ENCODE measurements at regions not wholly inside any gene's neighbourhood (a gene's known extent, or its start where the extent isn't known, plus 50 kb on each side); places are given as distances from the start of the nearest gene placed in this dataset.
A peak's percentile ranks its signal among the peaks of the same experiment; 100 is the strongest.
"Not testable (repeated sequence)": the region's sequence is repeated elsewhere in the genome, so short reads cannot be mapped to it uniquely, and the experiment has no call there.

DNA sequence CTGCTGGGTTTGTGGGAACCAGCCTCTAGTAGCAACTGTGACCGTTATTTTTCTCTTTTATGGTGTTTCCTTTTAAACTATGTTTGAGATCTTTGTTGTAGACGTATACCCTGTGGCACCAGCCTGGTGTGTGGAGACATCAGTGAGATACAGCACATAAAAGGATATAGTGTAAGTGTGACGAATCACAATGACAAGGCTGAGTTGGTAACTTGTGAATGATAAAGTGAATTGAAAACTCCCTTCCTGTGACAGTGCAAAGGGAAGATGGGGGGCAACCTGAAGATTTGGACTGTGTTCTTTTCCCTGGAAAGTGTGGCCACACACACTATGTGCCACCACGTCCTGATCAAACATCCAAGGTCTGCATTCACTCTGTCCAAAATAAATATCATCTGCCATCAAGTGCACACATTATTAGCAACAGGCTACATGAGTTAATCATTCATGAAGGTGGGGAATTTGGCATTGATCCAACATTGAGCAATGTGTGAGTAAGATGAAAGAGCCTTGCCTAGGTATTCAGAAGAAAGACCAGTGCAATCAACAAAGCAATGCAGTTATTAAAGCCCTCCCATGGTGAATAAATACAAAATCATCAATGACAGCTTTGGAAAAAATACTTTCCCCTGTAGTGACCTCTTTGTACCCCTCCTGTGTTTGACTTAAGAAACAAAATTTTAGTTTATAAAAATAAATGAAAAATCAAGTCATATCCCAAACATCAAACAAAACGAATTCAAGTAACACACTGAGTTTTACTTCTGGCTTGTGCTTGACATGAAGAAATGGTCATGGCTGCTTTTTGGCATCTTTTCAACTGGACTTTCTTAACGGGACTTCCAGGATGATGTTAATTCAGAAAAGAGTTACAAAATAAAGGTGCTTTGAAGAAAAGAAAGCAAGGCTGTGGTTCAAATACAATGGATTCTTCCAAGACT, 1280.5 kb upstream of the ZEB2 start:
- ATAC-seq, result no peak

DNA sequence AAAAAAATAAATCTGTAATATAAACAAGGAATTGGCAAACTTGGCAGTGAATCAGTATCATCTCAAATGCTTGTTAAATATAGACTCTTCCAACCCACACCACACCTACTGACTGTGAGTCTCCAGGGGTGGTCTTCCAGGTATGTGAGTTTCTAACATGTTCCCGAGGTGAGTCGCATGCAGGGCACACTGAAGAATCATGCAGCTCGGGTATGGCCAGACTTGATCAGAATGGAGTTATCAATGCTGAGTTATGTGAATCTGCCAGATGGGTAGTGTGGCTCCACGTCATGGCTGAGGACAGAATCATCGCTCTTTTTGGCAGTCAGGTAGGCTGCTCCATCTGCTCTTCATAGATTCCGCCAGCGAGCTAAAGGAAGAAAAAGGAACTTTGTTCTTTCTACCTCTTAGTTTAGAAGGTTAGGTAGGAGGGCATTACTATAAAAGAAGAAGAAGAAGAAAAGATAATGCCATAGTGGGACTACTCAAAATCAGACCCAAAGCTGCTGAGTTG, 1279.7 kb upstream of the ZEB2 start:
- no peak for ATAC-seq

GRCh38 chr2:145798419-145798818, 1278.5 kb upstream of the ZEB2 start:
- no peak for ATAC-seq

DNA sequence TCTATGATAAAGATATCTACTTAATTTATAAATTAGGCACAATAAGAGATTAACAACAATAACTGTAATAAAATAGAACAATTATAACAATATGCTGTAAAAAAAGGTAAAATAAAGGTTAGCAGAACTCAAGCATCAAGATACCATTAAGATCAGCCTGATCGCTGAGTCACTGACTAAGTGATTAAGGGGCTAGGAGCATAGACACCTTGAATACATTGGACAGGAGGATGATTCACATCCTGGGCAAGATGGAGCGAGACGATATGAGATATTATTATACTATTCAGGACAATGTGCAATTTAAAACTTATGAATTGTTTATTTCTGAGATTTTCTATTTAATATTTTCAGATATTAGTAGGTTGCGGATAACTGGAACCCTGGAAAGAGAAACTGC, 1277.8 kb upstream of the ZEB2 start:
- no peak for ATAC-seq

DNA sequence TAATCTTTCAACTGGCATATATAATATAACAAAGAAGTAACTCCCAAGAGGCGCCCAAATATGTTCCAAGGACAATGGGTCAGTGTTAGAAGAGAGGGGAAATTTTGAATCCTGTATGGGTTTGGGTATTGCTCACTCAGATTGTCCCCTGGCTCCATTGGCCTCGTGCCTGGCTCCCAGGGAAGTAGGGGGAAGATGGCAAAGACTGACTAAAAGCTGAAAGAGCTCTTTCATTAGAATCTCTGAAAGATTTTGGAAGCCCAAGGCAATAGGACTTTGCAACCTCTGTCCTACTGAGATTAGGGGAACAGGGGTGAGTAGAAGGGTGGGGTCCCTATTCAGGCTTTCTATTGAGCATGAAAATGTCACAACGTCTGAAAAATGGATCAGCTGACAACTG, 1272.8 kb upstream of the ZEB2 start:
- ATAC-seq, result no peak

DNA sequence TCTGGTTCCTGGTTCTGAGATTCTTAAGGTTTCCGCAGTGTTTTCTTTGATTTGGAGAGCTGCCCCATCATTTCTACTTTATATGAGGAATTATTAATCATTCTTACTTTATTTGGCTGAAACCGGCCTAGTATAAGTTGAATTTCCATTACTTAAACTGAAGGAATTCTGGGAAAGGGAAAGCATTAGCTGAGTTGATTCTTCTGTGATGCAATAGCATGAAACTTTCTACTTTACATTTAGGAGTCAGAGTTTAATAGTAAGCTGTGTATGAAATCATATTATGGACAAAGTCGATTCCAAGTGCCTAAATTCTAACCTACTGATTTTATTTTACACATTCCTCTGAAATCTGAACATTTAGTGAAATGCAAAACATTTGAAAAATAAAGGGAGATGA, 1269.7 kb upstream of the ZEB2 start:
- ATAC-seq, result no peak

- ATAC-seq, result not testable (repeated sequence)
Measured at GRCh38 chr2:145787597-145788361, 1267.9 kb upstream of the ZEB2 start.

GRCh38 chr2:145782607-145783006, 1262.7 kb upstream of the ZEB2 start:
- ATAC-seq, result not testable (repeated sequence)

- ATAC-seq, result peak; percentile 25 to 36
Measured at GRCh38 chr2:145777914-145778313, 1258.0 kb upstream of the ZEB2 start.

DNA sequence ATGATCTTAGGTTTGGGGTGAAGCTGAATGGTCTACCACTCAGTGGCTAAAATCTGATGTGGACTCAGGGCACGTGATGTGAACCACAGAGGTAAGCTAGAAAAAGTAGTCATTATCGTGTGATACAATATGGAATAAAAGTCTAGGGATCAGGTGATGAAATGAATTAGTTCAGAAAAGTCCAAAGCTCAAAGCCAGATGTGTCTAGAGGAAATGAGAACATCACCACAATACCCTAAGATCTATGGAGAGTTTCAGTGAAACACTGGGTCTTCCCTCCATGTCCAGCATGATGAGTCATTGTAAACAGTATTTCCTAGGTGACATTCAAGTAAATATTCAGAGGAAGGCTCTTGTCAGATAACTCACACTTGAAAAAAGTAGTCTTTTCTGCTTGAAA, 1257.4 kb upstream of the ZEB2 start:
- ATAC-seq, result no peak

DNA sequence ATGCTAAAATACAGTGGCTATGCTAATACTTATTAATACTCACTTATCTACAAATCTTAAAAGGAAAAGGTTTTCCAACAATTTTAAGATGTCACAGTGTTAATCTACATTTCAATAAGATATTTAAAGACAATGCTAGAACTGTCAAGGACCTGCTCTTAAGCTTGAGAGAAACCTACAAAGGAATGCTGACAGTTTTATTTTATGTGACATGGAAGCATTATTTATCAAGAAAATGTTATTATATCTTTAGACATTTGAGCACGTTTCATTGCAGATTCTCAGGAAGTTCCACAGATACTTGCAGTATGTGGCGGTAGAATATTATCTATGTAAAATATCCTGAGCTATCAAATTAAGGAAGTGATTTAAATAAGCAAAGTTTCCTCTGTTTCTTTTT, 1255.7 kb upstream of the ZEB2 start:
- ATAC-seq, result no peak

DNA sequence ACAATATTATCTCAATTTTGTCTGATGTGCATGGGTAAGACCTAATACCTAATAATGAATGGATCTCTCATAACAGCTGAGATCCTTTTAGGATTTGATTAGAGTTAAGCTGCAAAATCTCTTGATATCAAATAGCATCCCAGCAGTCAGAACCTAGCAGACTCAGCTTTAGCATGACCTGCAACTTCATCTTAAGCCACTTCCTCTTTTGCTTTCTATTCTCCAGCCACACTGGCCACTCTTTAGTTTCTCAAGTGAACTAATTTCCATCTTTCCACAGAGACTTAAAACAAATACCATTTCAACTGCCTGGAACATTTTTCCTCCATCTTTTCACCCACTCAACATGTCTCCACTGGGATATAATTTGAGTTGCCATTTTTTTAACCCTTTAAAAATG, 1251.6 kb upstream of the ZEB2 start:
- ATAC-seq, result no peak

DNA sequence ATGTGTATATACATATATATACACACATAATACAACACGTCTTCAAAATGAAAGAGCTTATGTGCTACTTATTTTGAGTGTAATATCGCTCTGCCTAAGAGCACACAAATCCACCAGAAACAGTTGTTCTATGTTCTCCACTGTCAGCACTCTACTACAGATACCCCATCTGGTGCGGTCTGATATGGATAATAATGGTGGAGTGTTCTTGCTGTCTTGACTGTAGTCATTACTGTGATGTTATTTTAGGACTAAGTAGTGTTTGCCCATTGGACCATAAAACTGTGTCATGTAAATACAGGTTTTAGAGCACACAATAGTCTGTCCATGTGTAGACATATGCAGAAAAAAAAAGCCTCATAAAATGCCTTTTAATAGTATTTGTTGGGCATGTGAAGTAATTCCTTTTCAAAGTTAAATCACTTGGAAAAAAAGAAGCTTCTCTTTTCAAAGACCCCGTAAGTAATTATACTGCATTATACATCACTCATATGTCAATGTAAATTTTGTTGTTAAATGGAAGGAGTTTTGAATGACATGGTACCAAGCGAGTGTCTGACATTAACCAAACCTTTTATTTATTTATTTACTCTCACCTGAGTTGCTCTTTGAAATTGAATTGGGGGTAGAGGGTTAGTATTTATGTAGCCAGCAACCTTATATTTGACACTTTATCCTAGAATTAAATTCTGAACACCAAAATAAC, 1249.2 kb upstream of the ZEB2 start:
- no peak for ATAC-seq

GRCh38 chr2:145765874-145766273, 1246.0 kb upstream of the ZEB2 start:
- no peak for ATAC-seq

DNA sequence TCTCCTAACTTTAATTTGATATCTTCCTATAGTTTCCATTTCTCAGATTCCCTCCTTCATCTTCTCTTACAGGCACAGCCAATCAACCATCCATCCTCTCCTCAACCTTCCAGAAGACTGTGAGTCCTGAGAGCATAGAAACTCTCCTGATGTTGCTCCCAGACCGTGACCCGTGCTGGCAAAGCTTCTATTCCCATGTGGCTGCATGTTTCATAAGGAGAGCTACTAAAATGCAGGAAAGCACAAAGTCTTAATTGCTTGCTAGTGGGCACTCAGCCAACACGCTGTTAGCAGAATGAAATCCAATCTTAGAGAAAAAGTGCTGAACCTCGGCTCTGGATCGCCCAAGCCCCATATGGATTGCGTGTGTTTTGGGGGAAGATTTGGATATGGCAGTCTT, 1244.7 kb upstream of the ZEB2 start:
- ATAC-seq, result no peak

GRCh38 chr2:145760781-145761649, 1241.1 kb upstream of the ZEB2 start:
- ATAC-seq, result no peak

DNA sequence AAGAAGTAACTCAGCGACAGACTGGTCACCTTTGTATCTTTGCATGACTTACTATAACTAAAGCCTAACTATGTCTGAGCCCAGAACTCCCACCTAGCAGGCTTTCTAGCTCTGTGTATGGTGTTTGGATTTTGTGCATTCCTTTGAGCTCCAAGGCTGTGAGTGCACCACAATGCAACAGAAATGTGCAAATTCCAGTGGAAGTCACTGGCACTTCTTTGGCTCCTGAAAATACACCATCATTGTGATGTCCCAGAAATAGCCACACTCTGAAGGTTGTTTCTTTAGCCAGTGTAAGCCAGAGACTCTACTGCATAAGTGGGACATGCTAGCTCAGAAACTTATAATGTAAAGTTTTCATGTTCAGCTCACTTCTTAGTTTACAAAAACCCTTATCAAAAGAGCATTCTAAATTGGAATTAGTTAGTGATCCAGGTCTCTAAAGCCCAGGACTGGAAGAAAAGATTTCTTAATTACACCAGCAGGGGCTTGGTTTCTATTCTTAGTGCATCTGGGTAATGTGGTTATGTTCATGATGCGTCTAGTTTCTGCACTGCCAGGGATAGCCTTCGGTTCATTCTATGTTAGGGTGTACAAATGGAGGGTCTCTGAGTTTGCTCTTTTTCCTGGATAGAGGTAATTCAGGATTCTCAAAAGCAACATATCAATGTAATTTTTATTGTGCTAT, 1239.5 kb upstream of the ZEB2 start:
- ATAC-seq, result no peak

DNA sequence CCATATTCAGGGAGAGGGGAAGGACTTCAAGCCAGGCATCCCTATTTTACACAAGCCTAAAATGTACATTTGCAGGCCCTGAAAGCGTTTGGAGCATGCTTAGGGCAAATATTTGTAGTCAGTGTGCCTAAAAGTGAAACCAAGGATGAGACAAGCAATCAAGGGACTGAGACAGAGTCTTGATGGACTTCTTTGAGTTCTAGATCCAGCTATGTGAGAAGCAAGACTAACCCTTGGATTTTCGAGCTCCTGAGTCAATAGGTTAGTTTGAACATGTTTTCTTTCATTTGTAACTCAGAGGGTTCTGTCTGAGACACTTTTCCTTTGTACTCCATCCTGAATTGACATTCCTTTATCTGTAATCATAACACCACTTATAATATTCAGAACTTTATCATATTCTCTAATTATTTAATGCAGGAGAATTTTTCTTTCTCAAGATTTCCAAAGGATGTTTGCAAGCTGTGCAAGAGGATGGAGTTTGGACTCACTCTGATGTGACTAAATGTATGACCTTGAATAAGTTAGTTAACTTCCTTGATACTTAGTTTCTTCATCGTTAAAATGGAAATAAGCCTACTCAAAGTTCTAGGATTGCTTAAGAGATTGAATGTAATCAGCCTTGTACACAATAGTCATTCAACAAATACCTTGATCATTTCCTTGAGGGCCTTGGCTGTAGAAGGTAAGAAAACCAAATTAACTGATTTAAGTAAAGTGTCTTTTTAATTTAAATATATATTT, 1237.8 kb upstream of the ZEB2 start:
- no peak for ATAC-seq

GRCh38 chr2:145755019-145755837, 1235.3 kb upstream of the ZEB2 start:
- no peak for ATAC-seq

DNA sequence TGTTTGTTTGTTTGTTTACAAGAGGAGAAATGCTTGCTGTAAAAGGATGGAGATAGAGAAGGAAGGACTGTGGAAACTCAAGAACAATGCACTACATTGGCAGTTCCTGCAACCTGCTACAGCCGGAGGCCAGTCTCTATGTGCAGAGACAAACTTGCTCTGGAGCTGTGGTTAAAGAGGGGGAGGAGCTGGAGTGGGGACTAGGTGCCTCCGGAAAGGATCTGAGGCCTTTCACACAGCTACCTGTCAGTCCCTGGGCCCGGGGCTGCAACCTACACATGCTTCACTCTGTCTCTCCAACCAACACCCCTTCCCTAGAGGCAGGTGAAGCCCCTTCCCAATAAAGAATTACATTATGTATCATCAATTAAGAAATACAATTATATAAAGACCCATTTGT, 1234.0 kb upstream of the ZEB2 start:
- no peak for ATAC-seq
